Keratinocyte (primary cell): ENCODE measurements at regions not wholly inside any gene's neighbourhood (a gene's known extent, or its start where the extent isn't known, plus 50 kb on each side); places are given as distances from the start of the nearest gene placed in this dataset.

Source experiments
- DNase-seq: peaks from one replicate; pipeline ENCODE4 v3.0.0-alpha.2; 2011; ENCODE audit warnings: low read depth, missing footprints, low spot score
- FAIRE-seq: peaks from 2 replicates; lab custom pipeline; 2011; peaks lifted over from hg19 to GRCh38; lab: Jason Lieb, UNC
- H2AFZ ChIP-seq: 2 replicates; pipeline ENCODE4 v1.6.0; 2012; ENCODE audit warnings: low read length, control low read depth, inconsistent platforms; ENCODE audit not compliant: control insufficient read depth
- H3K27ac ChIP-seq: 2 replicates; pipeline ENCODE4 v1.5.1; 2011; ENCODE audit warnings: low read length; ENCODE audit not compliant: control insufficient read depth, insufficient read depth
- H3K27me3 ChIP-seq: 3 replicates; pipeline ENCODE4 v1.6.0; 2011; ENCODE audit warnings: low read length; ENCODE audit not compliant: control insufficient read depth, insufficient read depth; ENCODE audit errors: extremely low read depth
- H3K36me3 ChIP-seq, 2 experiments: 2 replicates in 1 of 2; 3 replicates in 1 of 2; pipeline ENCODE4 v1.5.1; 2011; ENCODE audit warnings: low read length in 2 of 2, mild to moderate bottlenecking in 1 of 2; ENCODE audit not compliant: control insufficient read depth in 2 of 2, insufficient read depth in 2 of 2; ENCODE audit errors: extremely low read depth in 1 of 2
- H3K4me1 ChIP-seq: 3 replicates; pipeline ENCODE4 v1.5.1; 2011; ENCODE audit warnings: low read length; ENCODE audit not compliant: control insufficient read depth, insufficient read depth; ENCODE audit errors: extremely low read depth
- H3K4me2 ChIP-seq: 3 replicates; pipeline ENCODE4 v1.6.0; 2011; ENCODE audit warnings: low read depth, low read length; ENCODE audit not compliant: control insufficient read depth, insufficient read depth; ENCODE audit errors: extremely low read depth
- H3K4me3 ChIP-seq, 3 experiments: fragments of 200-600 bp in 1 of 3; sonication (generic) in 1 of 3; 2 replicates in 2 of 3; 3 replicates in 1 of 3; pipeline ENCODE4 v1.5.1; 2011 to 2016; ENCODE audit warnings: low read length in 3 of 3, mild to moderate bottlenecking in 3 of 3, control low read depth in 2 of 3, inconsistent platforms in 1 of 3, low read depth in 1 of 3, mixed read lengths in 1 of 3, mixed run types in 1 of 3, moderate library complexity in 1 of 3; ENCODE audit not compliant: control insufficient read depth in 2 of 3, insufficient read depth in 2 of 3; ENCODE audit errors: extremely low read depth in 1 of 3
- H3K79me2 ChIP-seq: 2 replicates; pipeline ENCODE4 v1.6.0; 2012; ENCODE audit warnings: low read length; ENCODE audit not compliant: control insufficient read depth, insufficient read depth
- H3K9ac ChIP-seq: 3 replicates; pipeline ENCODE4 v1.6.0; 2011; ENCODE audit warnings: low read length; ENCODE audit not compliant: control insufficient read depth, insufficient read depth; ENCODE audit errors: extremely low read depth
- H3K9me1 ChIP-seq: 3 replicates; pipeline ENCODE4 v1.6.0; 2011; ENCODE audit warnings: low read length; ENCODE audit not compliant: control insufficient read depth, insufficient read depth; ENCODE audit errors: extremely low read depth
- H3K9me3 ChIP-seq: 2 replicates; pipeline ENCODE4 v1.5.1; 2012; ENCODE audit warnings: low read depth, low read length; ENCODE audit not compliant: control insufficient read depth
- H4K20me1 ChIP-seq: 3 replicates; pipeline ENCODE4 v1.6.0; 2011; ENCODE audit warnings: low read length; ENCODE audit not compliant: control insufficient read depth, insufficient read depth; ENCODE audit errors: extremely low read depth
- EZH2 ChIP-seq: IDR thresholded peaks from one replicate; pipeline ENCODE4 v1.6.1; 2012; ENCODE audit warnings: inconsistent platforms, mild to moderate bottlenecking, low read length, moderate library complexity
- dilution Hi-C: fragments of 300-500 bp; cut with MboI; formaldehyde crosslinking; loops from one replicate; pipeline ENCODE4 v1.7.0; 2020; ENCODE audit warnings: low sequenced_read_pairs; ENCODE audit not compliant: extremely low pct_ligation_motif_present
- TF ChIP-seq, protein P1 (sequence below), 3 experiments: IDR thresholded peaks in 1 of 3; conservative IDR thresholded peaks in 1 of 3; optimal IDR thresholded peaks in 1 of 3; 2 replicates in 2 of 3; 3 replicates in 1 of 3; pipeline versions ENCODE3 to v1.5.1; 2011; ENCODE audit warnings: low read length in 3 of 3, mild to moderate bottlenecking in 3 of 3, moderate library complexity in 2 of 3, control low read depth in 1 of 3, inconsistent platforms in 1 of 3; ENCODE audit not compliant: insufficient read depth in 2 of 3; ENCODE audit errors: extremely low read depth in 1 of 3

DNA sequence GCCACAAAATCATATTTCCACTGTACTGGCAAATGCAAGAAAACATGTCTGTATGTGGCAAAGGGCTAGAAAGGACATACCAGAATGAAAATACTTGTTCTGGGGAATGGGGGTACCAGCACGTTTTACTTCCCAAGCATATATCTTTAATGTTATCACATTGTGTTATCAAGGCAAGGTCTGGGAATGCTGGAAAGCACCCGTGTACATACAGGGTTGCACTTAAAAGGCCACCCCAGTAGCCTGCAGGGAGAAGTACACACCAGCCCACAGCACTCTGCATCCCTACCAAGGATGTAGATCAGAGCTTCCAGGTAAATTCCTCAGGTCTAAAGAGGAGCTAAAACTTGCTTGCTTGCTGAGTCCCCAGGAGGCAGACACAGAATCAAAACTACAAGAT lies 381.8 kb downstream of the RRAGC start:
- H2AFZ ChIP-seq = no peak overlapping the region
- FAIRE-seq = no peak
- H3K9ac ChIP-seq = no peak overlapping the region
- H4K20me1 ChIP-seq = no peaks in the 10 kb centered on the region
- H3K36me3 ChIP-seq = no peaks in the 10 kb centered on the region
- no peak for TF ChIP-seq EZH2
- TF ChIP-seq, protein P1, sequence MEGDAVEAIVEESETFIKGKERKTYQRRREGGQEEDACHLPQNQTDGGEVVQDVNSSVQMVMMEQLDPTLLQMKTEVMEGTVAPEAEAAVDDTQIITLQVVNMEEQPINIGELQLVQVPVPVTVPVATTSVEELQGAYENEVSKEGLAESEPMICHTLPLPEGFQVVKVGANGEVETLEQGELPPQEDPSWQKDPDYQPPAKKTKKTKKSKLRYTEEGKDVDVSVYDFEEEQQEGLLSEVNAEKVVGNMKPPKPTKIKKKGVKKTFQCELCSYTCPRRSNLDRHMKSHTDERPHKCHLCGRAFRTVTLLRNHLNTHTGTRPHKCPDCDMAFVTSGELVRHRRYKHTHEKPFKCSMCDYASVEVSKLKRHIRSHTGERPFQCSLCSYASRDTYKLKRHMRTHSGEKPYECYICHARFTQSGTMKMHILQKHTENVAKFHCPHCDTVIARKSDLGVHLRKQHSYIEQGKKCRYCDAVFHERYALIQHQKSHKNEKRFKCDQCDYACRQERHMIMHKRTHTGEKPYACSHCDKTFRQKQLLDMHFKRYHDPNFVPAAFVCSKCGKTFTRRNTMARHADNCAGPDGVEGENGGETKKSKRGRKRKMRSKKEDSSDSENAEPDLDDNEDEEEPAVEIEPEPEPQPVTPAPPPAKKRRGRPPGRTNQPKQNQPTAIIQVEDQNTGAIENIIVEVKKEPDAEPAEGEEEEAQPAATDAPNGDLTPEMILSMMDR (optimal IDR thresholded peaks at IDR 0.05 in 1 of 3, IDR thresholded peaks at IDR 0.05 in 1 of 3, conservative IDR thresholded peaks at IDR 0.05 in 1 of 3; ENCODE audit: extremely low read depth in 1 of 3, insufficient read depth in 2 of 3, low read length in 3 of 3) = no peak
- no peak overlapping the region for H3K27ac ChIP-seq
- H3K9me1 ChIP-seq = no peaks in the 10 kb centered on the region
- H3K4me1 ChIP-seq = no peaks in the 10 kb centered on the region
- H3K4me3 ChIP-seq = no peak overlapping the region
- peaks cover 38% of the 10 kb centered on the region for H3K27me3 ChIP-seq
- no peak overlapping the region for H3K4me2 ChIP-seq
- H3K79me2 ChIP-seq = no peaks in the 10 kb centered on the region
- no peaks in the 10 kb centered on the region for H3K9me3 ChIP-seq
- no peak for DNase-seq
- dilution Hi-C loops = no loop called here

DNA sequence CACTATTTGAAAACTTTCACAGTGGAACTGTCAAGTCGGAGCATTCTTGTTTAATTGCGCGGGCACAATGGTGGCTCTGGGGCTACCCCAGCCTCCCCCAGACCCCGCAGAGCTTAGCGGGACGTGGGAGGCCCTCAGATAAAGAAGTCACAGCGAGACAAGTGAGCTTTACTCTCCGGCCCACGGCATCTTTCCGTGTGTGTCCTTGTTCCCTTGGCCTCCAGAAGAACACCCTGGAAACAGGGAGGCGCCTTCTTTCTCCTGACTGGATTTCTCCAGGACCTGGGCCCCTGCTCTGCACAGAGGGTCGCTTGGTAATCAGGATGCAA lies 382.8 kb downstream of the RRAGC start:
- peaks cover 33% of the 10 kb centered on the region for H3K27me3 ChIP-seq
- no peak overlapping the region for H3K4me3 ChIP-seq
- FAIRE-seq = no peak

More for the DNA sequence above, 382.8 kb downstream of the RRAGC start:
- Histone ChIP-seq H3K4me2 (no peak overlapping the region), H4K20me1 (no peaks in the 10 kb centered on the region), H3K79me2 (no peaks in the 10 kb centered on the region), H3K4me1 (no peaks in the 10 kb centered on the region), H3K9me1 (no peaks in the 10 kb centered on the region), H2AFZ (no peak overlapping the region), H3K9me3 (no peaks in the 10 kb centered on the region), H3K9ac (no peak overlapping the region), H3K36me3 (no peaks in the 10 kb centered on the region), H3K27ac (no peak overlapping the region)
- no peak for DNase-seq
- dilution Hi-C loops = no loop called here
- TF ChIP-seq EZH2 = no peak
- TF ChIP-seq, protein P1 (optimal IDR thresholded peaks at IDR 0.05 in 1 of 3, IDR thresholded peaks at IDR 0.05 in 1 of 3, conservative IDR thresholded peaks at IDR 0.05 in 1 of 3; ENCODE audit: extremely low read depth in 1 of 3, insufficient read depth in 2 of 3, low read length in 3 of 3) = no peak
